WTC11 (cell line): ENCODE measurements at regions not wholly inside any gene's neighbourhood (a gene's known extent, or its start where the extent isn't known, plus 50 kb on each side); places are given as distances from the start of the nearest gene placed in this dataset.

Source experiments
- ATAC-seq: fragments of 200-7000 bp; cut with Tn5 transposase; 2 replicates; pipeline ENCODE4 v1.10.0; 2021; ENCODE audit warnings: mild to moderate bottlenecking, moderate library complexity
- CTCF ChIA-PET: fragments of 300-600 bp; sonication (Branson Sonifier 250); formaldehyde crosslinking; loops from one replicate; lab custom pipeline; 2021; ENCODE audit warnings: antibody characterized with exemption; lab: Charles Lee
- POLR2A ChIA-PET: fragments of 350-600 bp; sonication (Branson Sonifier 250); formaldehyde crosslinking; loops from one replicate; lab custom pipeline; 2021; ENCODE audit warnings: antibody characterized with exemption; lab: Charles Lee
- DNase-seq: peaks from one replicate; pipeline ENCODE4 v3.0.0; 2021; ENCODE audit warnings: low spot score
- H3K27ac Mint-ChIP-seq: 2 replicates; pipeline ENCODE4 v1.8.0; 2021; ENCODE audit warnings: mixed read lengths
- H3K27me3 Mint-ChIP-seq: 2 replicates; pipeline ENCODE4 v1.8.0; 2021; ENCODE audit warnings: low read depth, mild to moderate bottlenecking, moderate library complexity, mixed read lengths
- H3K36me3 Mint-ChIP-seq: 2 replicates; pipeline ENCODE4 v1.8.0; 2021; ENCODE audit warnings: mixed read lengths
- H3K4me1 Mint-ChIP-seq: 2 replicates; pipeline ENCODE4 v1.8.0; 2022; ENCODE audit warnings: mixed read lengths
- H3K4me3 Mint-ChIP-seq: 2 replicates; pipeline ENCODE4 v1.8.0; 2021; ENCODE audit warnings: mild to moderate bottlenecking, moderate library complexity, mixed read lengths
- H3K9me3 Mint-ChIP-seq: 2 replicates; pipeline ENCODE4 v1.8.0; 2021; ENCODE audit warnings: mixed read lengths
- CREM ChIP-seq: sonication (generic); formaldehyde crosslinking; IDR thresholded peaks from 2 replicates; pipeline ENCODE4 v1.8.1; 2022; ENCODE audit warnings: mild to moderate bottlenecking, missing genetic modification reagents, moderate library complexity
- EMX1 ChIP-seq: fragments of 250-450 bp; sonication (Bioruptor Pico); IDR thresholded peaks from 2 replicates; pipeline ENCODE4 v1.8.0; 2021; ENCODE audit warnings: mild to moderate bottlenecking
- FOXJ3 ChIP-seq: sonication (generic); formaldehyde crosslinking; IDR thresholded peaks from 2 replicates; pipeline ENCODE4 v1.9.0; 2021; ENCODE audit warnings: missing genetic modification reagents, mild to moderate bottlenecking, borderline replicate concordance
- FOXP1 ChIP-seq: sonication (generic); formaldehyde crosslinking; IDR thresholded peaks from 2 replicates; pipeline ENCODE4 v1.8.0; 2022; ENCODE audit warnings: missing genetic modification reagents, mild to moderate bottlenecking, moderate library complexity, borderline replicate concordance
- GRHL2 ChIP-seq: fragments of 250-450 bp; sonication (Bioruptor Pico); IDR thresholded peaks from 2 replicates; pipeline ENCODE4 v1.8.0; 2022; ENCODE audit warnings: mild to moderate bottlenecking, moderate library complexity; ENCODE audit not compliant: insufficient replicate concordance, severe bottlenecking
- IRF2 ChIP-seq: sonication (generic); formaldehyde crosslinking; IDR thresholded peaks from 2 replicates; pipeline ENCODE4 v1.8.0; 2022; ENCODE audit warnings: low read depth, missing genetic modification reagents, borderline replicate concordance
- MYBL2 ChIP-seq: sonication (generic); formaldehyde crosslinking; IDR thresholded peaks from 2 replicates; pipeline ENCODE4 v1.8.1; 2023; ENCODE audit warnings: mild to moderate bottlenecking, moderate library complexity, missing genetic modification reagents
- NFATC4 ChIP-seq: fragments of 250-450 bp; sonication (Bioruptor Pico); IDR thresholded peaks from 2 replicates; pipeline ENCODE4 v1.9.0; 2021; ENCODE audit warnings: mild to moderate bottlenecking
- NFYB ChIP-seq: sonication (generic); formaldehyde crosslinking; conservative IDR thresholded peaks from 2 replicates; pipeline ENCODE4 v1.8.0; 2022; ENCODE audit warnings: low read depth, missing genetic modification reagents
- NR1H2 ChIP-seq: sonication (generic); formaldehyde crosslinking; IDR thresholded peaks from 2 replicates; pipeline ENCODE4 v1.9.0; 2021; ENCODE audit warnings: mild to moderate bottlenecking, moderate library complexity, missing genetic modification reagents
- NR2C2 ChIP-seq: sonication (generic); formaldehyde crosslinking; IDR thresholded peaks from 2 replicates; pipeline ENCODE4 v1.8.0; 2022; ENCODE audit warnings: mild to moderate bottlenecking, missing genetic modification reagents
- OVOL2 ChIP-seq: fragments of 250-450 bp; sonication (Bioruptor Pico); IDR thresholded peaks from 2 replicates; pipeline ENCODE4 v1.9.0; 2021; ENCODE audit warnings: mild to moderate bottlenecking, borderline replicate concordance
- RELA ChIP-seq: sonication (generic); formaldehyde crosslinking; IDR thresholded peaks from 2 replicates; pipeline ENCODE4 v1.8.1; 2022; ENCODE audit warnings: missing genetic modification reagents, mild to moderate bottlenecking, borderline replicate concordance
- RORB ChIP-seq: fragments of 250-450 bp; sonication (Bioruptor Pico); IDR thresholded peaks from 2 replicates; pipeline ENCODE4 v1.9.0; 2021; ENCODE audit warnings: mild to moderate bottlenecking
- SP1 ChIP-seq: sonication (generic); formaldehyde crosslinking; conservative IDR thresholded peaks from 2 replicates; pipeline ENCODE4 v1.8.1; 2022; ENCODE audit warnings: missing genetic modification reagents
- TCF7 ChIP-seq: sonication (generic); formaldehyde crosslinking; IDR thresholded peaks from 2 replicates; pipeline ENCODE4 v1.8.0; 2022; ENCODE audit warnings: mild to moderate bottlenecking, low read depth, missing genetic modification reagents, moderate library complexity
- TP53 ChIP-seq: sonication (generic); formaldehyde crosslinking; IDR thresholded peaks from 2 replicates; pipeline ENCODE4 v1.8.1; 2023; ENCODE audit warnings: mild to moderate bottlenecking, missing genetic modification reagents
- ZBTB21 ChIP-seq: sonication (generic); formaldehyde crosslinking; IDR thresholded peaks from 2 replicates; pipeline ENCODE4 v1.8.1; 2023; ENCODE audit warnings: mild to moderate bottlenecking, missing genetic modification reagents, borderline replicate concordance
- ZNF138 ChIP-seq: sonication (generic); formaldehyde crosslinking; conservative IDR thresholded peaks from 2 replicates; pipeline ENCODE4 v1.8.1; 2022; ENCODE audit warnings: mild to moderate bottlenecking, moderate library complexity, missing genetic modification reagents
- ZNF317 ChIP-seq: sonication (generic); formaldehyde crosslinking; IDR thresholded peaks from 2 replicates; pipeline ENCODE4 v1.8.1; 2023; ENCODE audit warnings: low read depth, mild to moderate bottlenecking, moderate library complexity, missing genetic modification reagents, borderline replicate concordance
- ZNF416 ChIP-seq: fragments of 250-450 bp; sonication (Bioruptor Pico); IDR thresholded peaks from 2 replicates; pipeline ENCODE4 v1.9.0; 2021; ENCODE audit warnings: mild to moderate bottlenecking, inconsistent platforms
- TF ChIP-seq, protein P1 (sequence below): fragments of 250-450 bp; sonication (Bioruptor Pico); IDR thresholded peaks from 2 replicates; pipeline ENCODE4 v1.8.0; 2021; ENCODE audit warnings: mild to moderate bottlenecking
- TF ChIP-seq, protein P2 (sequence below): sonication (generic); formaldehyde crosslinking; IDR thresholded peaks from 2 replicates; pipeline ENCODE4 v1.8.0; 2022; ENCODE audit warnings: mild to moderate bottlenecking, missing genetic modification reagents
- TF ChIP-seq, protein P3 (sequence below): sonication (generic); formaldehyde crosslinking; conservative IDR thresholded peaks from 2 replicates; pipeline ENCODE4 v1.8.1; 2022; ENCODE audit warnings: mild to moderate bottlenecking, missing genetic modification reagents
- TF ChIP-seq, protein P4 (sequence below): sonication (generic); formaldehyde crosslinking; conservative IDR thresholded peaks from 2 replicates; pipeline ENCODE4 v1.8.1; 2023; ENCODE audit warnings: mild to moderate bottlenecking, low read depth, missing genetic modification reagents, moderate library complexity
- TF ChIP-seq, protein P5 (sequence below): sonication (generic); formaldehyde crosslinking; IDR thresholded peaks from 2 replicates; pipeline ENCODE4 v1.8.1; 2023; ENCODE audit warnings: mild to moderate bottlenecking, missing genetic modification reagents, moderate library complexity

DNA sequence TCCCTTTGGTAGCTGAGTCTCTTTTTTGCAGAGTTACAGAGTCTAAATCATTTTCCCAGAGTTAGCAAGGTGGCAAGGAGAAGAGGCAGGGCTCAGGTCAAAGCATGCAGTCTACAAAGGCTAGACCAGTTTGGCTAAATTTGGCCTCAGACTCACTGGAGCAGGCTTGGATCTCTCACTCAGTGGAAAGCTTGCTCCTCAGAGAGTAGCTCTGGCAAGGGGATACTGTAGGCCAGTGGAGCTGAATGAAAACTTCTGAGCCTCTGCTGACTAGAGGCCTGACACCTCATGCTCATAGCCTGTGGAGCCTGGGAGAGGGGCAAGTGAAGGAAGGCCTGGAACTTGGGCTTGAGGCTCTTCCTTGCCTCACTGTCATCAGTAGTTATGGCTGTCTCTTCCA is 101.0 kb downstream of the MOBP start (continued):
- no peak for TF ChIP-seq ZBTB21 (CRISPR knock-in tag)
- no peak for TF ChIP-seq NR2C2 (CRISPR knock-in tag)
- no peak for TF ChIP-seq OVOL2 (CRISPR knock-in tag)
- no peak for TF ChIP-seq TP53 (CRISPR knock-in tag)
- no peak for TF ChIP-seq ZNF317 (CRISPR knock-in tag)
- TF ChIP-seq SP1 (CRISPR knock-in tag) = no peak

DNA sequence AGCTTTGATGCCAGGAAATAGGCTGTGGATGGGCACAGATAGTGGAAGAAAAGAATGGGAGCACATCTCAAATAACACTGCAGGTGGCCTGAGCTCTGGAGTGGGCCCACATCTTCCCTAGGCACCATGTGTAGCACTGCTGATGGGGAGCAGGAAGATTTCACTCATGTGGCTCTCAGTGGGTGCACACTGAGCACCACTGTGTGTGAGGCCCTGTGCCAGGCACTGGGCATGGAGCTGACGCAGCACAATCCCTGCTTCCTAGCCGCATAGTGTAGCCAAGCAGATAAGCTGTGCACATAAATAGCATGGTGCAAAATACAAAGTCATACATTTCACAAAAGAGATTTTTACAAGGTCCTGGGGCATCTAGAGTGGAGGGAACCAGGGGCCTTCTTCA is 101.6 kb downstream of the MOBP start:
- ChIA-PET CTCF (interaction anchor here (1.3 kb wide), 1 partner anchor 121 kb away, joined by 4 read pairs; no protein-coding TSS in a partner anchor), POLR2A (no interaction called here)
- no peaks in the 10 kb centered on the region for H3K27me3 Mint-ChIP-seq
- ATAC-seq (no peak), DNase-seq (no peak)
- no peak overlapping the region for H3K4me3 Mint-ChIP-seq
- peaks cover 4% of the 10 kb centered on the region; the same call in 1 of the 2 replicates for H3K36me3 Mint-ChIP-seq
- TF ChIP-seq, protein P1, sequence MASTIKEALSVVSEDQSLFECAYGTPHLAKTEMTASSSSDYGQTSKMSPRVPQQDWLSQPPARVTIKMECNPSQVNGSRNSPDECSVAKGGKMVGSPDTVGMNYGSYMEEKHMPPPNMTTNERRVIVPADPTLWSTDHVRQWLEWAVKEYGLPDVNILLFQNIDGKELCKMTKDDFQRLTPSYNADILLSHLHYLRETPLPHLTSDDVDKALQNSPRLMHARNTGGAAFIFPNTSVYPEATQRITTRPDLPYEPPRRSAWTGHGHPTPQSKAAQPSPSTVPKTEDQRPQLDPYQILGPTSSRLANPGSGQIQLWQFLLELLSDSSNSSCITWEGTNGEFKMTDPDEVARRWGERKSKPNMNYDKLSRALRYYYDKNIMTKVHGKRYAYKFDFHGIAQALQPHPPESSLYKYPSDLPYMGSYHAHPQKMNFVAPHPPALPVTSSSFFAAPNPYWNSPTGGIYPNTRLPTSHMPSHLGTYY = no peak
- TF ChIP-seq GRHL2 (no peak), FOXJ3 (CRISPR knock-in tag) (no peak), RORB (no peak), FOXP1 (no peak), ZNF416 (CRISPR knock-in tag) (no peak), MYBL2 (CRISPR knock-in tag) (no peak), EMX1 (CRISPR knock-in tag) (no peak), TCF7 (no peak), NR1H2 (CRISPR knock-in tag) (no peak), NR2C2 (CRISPR knock-in tag) (no peak), CREM (CRISPR knock-in tag) (no peak)
- TF ChIP-seq, protein P2, sequence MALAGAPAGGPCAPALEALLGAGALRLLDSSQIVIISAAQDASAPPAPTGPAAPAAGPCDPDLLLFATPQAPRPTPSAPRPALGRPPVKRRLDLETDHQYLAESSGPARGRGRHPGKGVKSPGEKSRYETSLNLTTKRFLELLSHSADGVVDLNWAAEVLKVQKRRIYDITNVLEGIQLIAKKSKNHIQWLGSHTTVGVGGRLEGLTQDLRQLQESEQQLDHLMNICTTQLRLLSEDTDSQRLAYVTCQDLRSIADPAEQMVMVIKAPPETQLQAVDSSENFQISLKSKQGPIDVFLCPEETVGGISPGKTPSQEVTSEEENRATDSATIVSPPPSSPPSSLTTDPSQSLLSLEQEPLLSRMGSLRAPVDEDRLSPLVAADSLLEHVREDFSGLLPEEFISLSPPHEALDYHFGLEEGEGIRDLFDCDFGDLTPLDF = no peak
- TF ChIP-seq, protein P3, sequence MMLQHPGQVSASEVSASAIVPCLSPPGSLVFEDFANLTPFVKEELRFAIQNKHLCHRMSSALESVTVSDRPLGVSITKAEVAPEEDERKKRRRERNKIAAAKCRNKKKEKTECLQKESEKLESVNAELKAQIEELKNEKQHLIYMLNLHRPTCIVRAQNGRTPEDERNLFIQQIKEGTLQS (CRISPR knock-in tag) = no peak
- TF ChIP-seq, protein P4, sequence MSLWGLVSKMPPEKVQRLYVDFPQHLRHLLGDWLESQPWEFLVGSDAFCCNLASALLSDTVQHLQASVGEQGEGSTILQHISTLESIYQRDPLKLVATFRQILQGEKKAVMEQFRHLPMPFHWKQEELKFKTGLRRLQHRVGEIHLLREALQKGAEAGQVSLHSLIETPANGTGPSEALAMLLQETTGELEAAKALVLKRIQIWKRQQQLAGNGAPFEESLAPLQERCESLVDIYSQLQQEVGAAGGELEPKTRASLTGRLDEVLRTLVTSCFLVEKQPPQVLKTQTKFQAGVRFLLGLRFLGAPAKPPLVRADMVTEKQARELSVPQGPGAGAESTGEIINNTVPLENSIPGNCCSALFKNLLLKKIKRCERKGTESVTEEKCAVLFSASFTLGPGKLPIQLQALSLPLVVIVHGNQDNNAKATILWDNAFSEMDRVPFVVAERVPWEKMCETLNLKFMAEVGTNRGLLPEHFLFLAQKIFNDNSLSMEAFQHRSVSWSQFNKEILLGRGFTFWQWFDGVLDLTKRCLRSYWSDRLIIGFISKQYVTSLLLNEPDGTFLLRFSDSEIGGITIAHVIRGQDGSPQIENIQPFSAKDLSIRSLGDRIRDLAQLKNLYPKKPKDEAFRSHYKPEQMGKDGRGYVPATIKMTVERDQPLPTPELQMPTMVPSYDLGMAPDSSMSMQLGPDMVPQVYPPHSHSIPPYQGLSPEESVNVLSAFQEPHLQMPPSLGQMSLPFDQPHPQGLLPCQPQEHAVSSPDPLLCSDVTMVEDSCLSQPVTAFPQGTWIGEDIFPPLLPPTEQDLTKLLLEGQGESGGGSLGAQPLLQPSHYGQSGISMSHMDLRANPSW (CRISPR knock-in tag) = no peak
- no peaks in the 10 kb centered on the region for H3K4me1 Mint-ChIP-seq
- no peak overlapping the region for H3K27ac Mint-ChIP-seq
- H3K9me3 Mint-ChIP-seq = peaks cover 17% of the 10 kb centered on the region

DNA sequence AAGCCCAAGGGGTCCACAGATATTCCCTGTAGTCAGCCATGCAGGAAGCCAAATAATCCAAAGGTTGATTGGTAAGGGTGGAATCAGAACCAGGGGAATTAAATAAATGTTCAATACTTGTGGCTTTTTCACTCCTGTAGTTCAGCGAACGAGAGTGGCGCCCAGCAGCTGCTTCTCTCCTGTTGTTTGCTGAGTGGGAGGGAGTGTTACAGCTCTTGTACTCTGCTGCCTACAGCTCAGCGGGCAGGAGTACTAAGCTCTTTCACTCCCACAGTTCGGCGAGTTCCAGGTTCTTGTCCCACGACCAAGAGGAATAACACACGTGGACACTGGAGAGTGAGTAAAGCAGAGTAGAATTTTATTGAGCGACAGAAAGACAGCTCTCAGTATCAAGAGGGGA is 105.9 kb downstream of the MOBP start:
- ChIA-PET POLR2A (no interaction called here), CTCF (no interaction called here)
- Mint-ChIP-seq H3K27me3 (no peaks in the 10 kb centered on the region), H3K9me3 (peaks cover 14% of the 10 kb centered on the region), H3K4me1 (peaks cover 37% of the 10 kb centered on the region), H3K4me3 (no peak overlapping the region), H3K36me3 (peaks cover 8% of the 10 kb centered on the region; the same call in 1 of the 2 replicates), H3K27ac (no peak overlapping the region)
- DNase-seq (no peak), ATAC-seq (no peak)
- TF ChIP-seq, protein P5, sequence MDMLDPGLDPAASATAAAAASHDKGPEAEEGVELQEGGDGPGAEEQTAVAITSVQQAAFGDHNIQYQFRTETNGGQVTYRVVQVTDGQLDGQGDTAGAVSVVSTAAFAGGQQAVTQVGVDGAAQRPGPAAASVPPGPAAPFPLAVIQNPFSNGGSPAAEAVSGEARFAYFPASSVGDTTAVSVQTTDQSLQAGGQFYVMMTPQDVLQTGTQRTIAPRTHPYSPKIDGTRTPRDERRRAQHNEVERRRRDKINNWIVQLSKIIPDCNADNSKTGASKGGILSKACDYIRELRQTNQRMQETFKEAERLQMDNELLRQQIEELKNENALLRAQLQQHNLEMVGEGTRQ (CRISPR knock-in tag) = no peak
- TF ChIP-seq EMX1 (CRISPR knock-in tag) (no peak), RELA (CRISPR knock-in tag) (no peak), NFYB (no peak), ZBTB21 (CRISPR knock-in tag) (no peak), NFATC4 (CRISPR knock-in tag) (no peak), IRF2 (CRISPR knock-in tag) (no peak), ZNF138 (CRISPR knock-in tag) (no peak)
- TF ChIP-seq, protein P3 (CRISPR knock-in tag) = no peak
- TF ChIP-seq, protein P2 = no peak
